SK-N-SH (cell line): ENCODE measurements at regions not wholly inside any gene's neighbourhood (a gene's known extent, or its start where the extent isn't known, plus 50 kb on each side); places are given as distances from the start of the nearest gene placed in this dataset.

Source experiments
- CTCF ChIA-PET: fragments of 300-600, 350-600 bp; formaldehyde crosslinking; extraction: SDS; loops from one replicate; lab custom pipeline; 2021; lab: Yijun Ruan, JAX
- POLR2A ChIA-PET: fragments of 350-600 bp; sonication (Branson Sonifier 250); formaldehyde crosslinking; extraction: SDS; loops from one replicate; lab custom pipeline; 2020; ENCODE audit warnings: antibody characterized with exemption, inconsistent platforms; lab: Yijun Ruan, JAX
- DNase-seq: peaks from one replicate; pipeline ENCODE4 v3.0.0; 2012
- H2AFZ ChIP-seq: fragments of 200-600 bp; sonication (generic); 2 replicates; pipeline ENCODE4 v1.8.1; 2016; ENCODE audit warnings: antibody characterized with exemption, mild to moderate bottlenecking, low read depth
- H3F3A ChIP-seq: fragments of 200-600 bp; sonication (generic); replicated peaks from 2 replicates; pipeline ENCODE3; 2016; ENCODE audit warnings: antibody characterized with exemption, mild to moderate bottlenecking; ENCODE audit not compliant: insufficient read depth
- H3K27ac ChIP-seq, 2 experiments: fragments of 200-500 bp in 1 of 2; fragments of 200-600 bp in 1 of 2; sonication (Bioruptor generic) in 1 of 2; sonication (generic), shearing (Covaris generic) in 1 of 2; 2 replicates each; pipeline versions ENCODE4 v1.5.1 to v1.6.1; 2014 to 2016; ENCODE audit warnings: low read depth in 2 of 2, inconsistent platforms in 1 of 2, low read length in 1 of 2, mild to moderate bottlenecking in 1 of 2, mixed read lengths in 1 of 2
- H3K27me3 ChIP-seq: fragments of 200-600 bp; sonication (generic), shearing (Covaris generic); 2 replicates; pipeline ENCODE4 v1.6.1; 2016; ENCODE audit warnings: mixed run types; ENCODE audit not compliant: insufficient read depth
- H3K36me3 ChIP-seq, 2 experiments: fragments of 200-500 bp in 1 of 2; fragments of 200-600 bp in 1 of 2; sonication (Bioruptor generic) in 1 of 2; sonication (generic) in 1 of 2; replicated peaks in 1 of 2; 2 replicates each; pipeline versions ENCODE3 to v1.5.1; 2014 to 2016; ENCODE audit warnings: low read length in 1 of 2, mild to moderate bottlenecking in 1 of 2; ENCODE audit not compliant: insufficient read depth in 2 of 2, control insufficient read depth in 1 of 2
- H3K4me1 ChIP-seq, 2 experiments: fragments of 200-500 bp in 1 of 2; fragments of 200-600 bp in 1 of 2; sonication (Bioruptor generic) in 1 of 2; sonication (generic), shearing (Covaris generic) in 1 of 2; 2 replicates each; pipeline versions ENCODE4 v1.5.1 to v1.6.1; 2014 to 2016; ENCODE audit warnings: low read depth in 1 of 2, low read length in 1 of 2, mixed run types in 1 of 2; ENCODE audit not compliant: insufficient read depth in 2 of 2, control insufficient read depth in 1 of 2
- H3K4me2 ChIP-seq: fragments of 200-600 bp; sonication (generic), shearing (Covaris generic); 2 replicates; pipeline ENCODE4 v1.6.1; 2017; ENCODE audit warnings: mixed run types
- H3K4me3 ChIP-seq, 2 experiments: fragments of 200-500 bp in 1 of 2; fragments of 200-600 bp in 1 of 2; sonication (Bioruptor generic) in 1 of 2; sonication (generic), shearing (Covaris generic) in 1 of 2; 2 replicates each; pipeline versions ENCODE4 v1.5.1 to v1.8.1; 2014 to 2016; ENCODE audit warnings: low read depth in 2 of 2, inconsistent platforms in 1 of 2, low read length in 1 of 2, mild to moderate bottlenecking in 1 of 2, mixed read lengths in 1 of 2, moderate library complexity in 1 of 2
- H3K79me2 ChIP-seq: fragments of 200-600 bp; sonication (generic); 2 replicates; pipeline ENCODE4 v1.8.1; 2017; ENCODE audit warnings: mild to moderate bottlenecking; ENCODE audit not compliant: insufficient read depth
- H3K9ac ChIP-seq: fragments of 200-600 bp; sonication (generic); 2 replicates; pipeline ENCODE4 v1.6.1; 2017; ENCODE audit warnings: mixed run types
- H3K9me2 ChIP-seq: fragments of 200-600 bp; sonication (generic); 2 replicates; pipeline ENCODE4 v1.6.1; 2017; ENCODE audit warnings: mixed run types
- H3K9me3 ChIP-seq: fragments of 200-600 bp; sonication (generic); 2 replicates; pipeline ENCODE4 v1.6.1; 2017; ENCODE audit warnings: mixed run types, mild to moderate bottlenecking, moderate library complexity
- H4K20me1 ChIP-seq: fragments of 200-600 bp; sonication (generic); 2 replicates; pipeline ENCODE4 v1.6.1; 2017; ENCODE audit warnings: mild to moderate bottlenecking, mixed run types; ENCODE audit not compliant: insufficient read depth
- ELF1 ChIP-seq: IDR thresholded peaks from 2 replicates; pipeline ENCODE4 v1.4.0; 2012
- FOXJ3 ChIP-seq: sonication (generic); formaldehyde crosslinking; IDR thresholded peaks from 2 replicates; pipeline ENCODE4 v1.5.1; 2020; ENCODE audit warnings: mild to moderate bottlenecking, missing genetic modification reagents
- GATA2 ChIP-seq: sonication (generic); formaldehyde crosslinking; IDR thresholded peaks from 2 replicates; pipeline ENCODE4 v1.5.0; 2020; ENCODE audit warnings: mild to moderate bottlenecking, missing genetic modification reagents
- JUND ChIP-seq: IDR thresholded peaks from 2 replicates; pipeline ENCODE4 v1.4.0; 2012
- MXI1 ChIP-seq: IDR thresholded peaks from 2 replicates; pipeline ENCODE4 v1.6.1; 2012; ENCODE audit warnings: mild to moderate bottlenecking, low read depth, low read length, improper control_type of control experiment
- NRF1 ChIP-seq: IDR thresholded peaks from 2 replicates; pipeline ENCODE4 v1.6.1; 2012; ENCODE audit warnings: low read depth, mild to moderate bottlenecking, low read length
- RAD21 ChIP-seq: IDR thresholded peaks from 2 replicates; pipeline ENCODE4 v1.6.1; 2012; ENCODE audit warnings: mild to moderate bottlenecking, low read length
- RCOR1 ChIP-seq: fragments of 150-350 bp; IDR thresholded peaks from 2 replicates; pipeline ENCODE4 v1.6.1; 2017; ENCODE audit warnings: antibody characterized with exemption, low read length
- RFX5 ChIP-seq: IDR thresholded peaks from 2 replicates; pipeline ENCODE4 v1.6.1; 2012; ENCODE audit warnings: mild to moderate bottlenecking, improper control_type of control experiment, low read length
- RXRA ChIP-seq: IDR thresholded peaks from 2 replicates; pipeline ENCODE4 v1.4.0; 2012; ENCODE audit warnings: low read depth, mild to moderate bottlenecking, borderline replicate concordance
- SMC3 ChIP-seq: IDR thresholded peaks from 2 replicates; pipeline ENCODE4 v1.6.1; 2012; ENCODE audit warnings: low read depth, low read length, improper control_type of control experiment
- YY1 ChIP-seq: IDR thresholded peaks from 2 replicates; pipeline ENCODE4 v1.4.0; 2012; ENCODE audit warnings: low read depth, mild to moderate bottlenecking
- ZBTB33 ChIP-seq: IDR thresholded peaks from 2 replicates; pipeline ENCODE4 v1.4.0; 2012; ENCODE audit warnings: low read depth, borderline replicate concordance
- WGBS: methylation state at CpG from one replicate; pipeline ENCODE4 v1.1.6; 2017; ENCODE audit warnings: low lambda C conversion rate; 5-methylcytosine and 5-hydroxymethylcytosine counted together
- TF ChIP-seq, protein P1 (sequence below): IDR thresholded peaks from 2 replicates; pipeline ENCODE4 v1.4.0; 2012; ENCODE audit warnings: low read depth, borderline replicate concordance
- TF ChIP-seq, protein P2 (sequence below): IDR thresholded peaks from 2 replicates; pipeline ENCODE4; 2012
- TF ChIP-seq, protein P3 (sequence below): fragments of 150-350 bp; IDR thresholded peaks from 2 replicates; pipeline ENCODE4 v1.6.1; 2017; ENCODE audit warnings: antibody characterized with exemption, low read length, low read depth, borderline replicate concordance
- TF ChIP-seq, protein P4 (sequence below): IDR thresholded peaks from 2 replicates; pipeline ENCODE4 v1.4.0; 2012; ENCODE audit warnings: low read depth

GRCh38 chr10:60711496-60711895 lies 66.8 kb upstream of the CDK1 start:
- Histone ChIP-seq H4K20me1 (no peaks in the 10 kb centered on the region), H3K27me3 (no peaks in the 10 kb centered on the region), H3K4me2 (no peak overlapping the region), H3K36me3 (no peaks in the 10 kb centered on the region), H2AFZ (no peak overlapping the region), H3K4me1 (no peaks in the 10 kb centered on the region), H3K4me3 (no peak overlapping the region), H3K9ac (no peak overlapping the region), H3K9me2 (no peaks in the 10 kb centered on the region), H3K79me2 (no peaks in the 10 kb centered on the region), H3K9me3 (0 out of 2 replicates have a peak, but pooled peaks cover 10% of the 10 kb centered on the region), H3K27ac (no peak overlapping the region), H3F3A (peaks cover 3% of the 10 kb centered on the region)
- DNase-seq: no peak
- TF ChIP-seq NRF1 (no peak), ELF1 (no peak), ZBTB33 (no peak), FOXJ3 (no peak), RFX5 (no peak), SMC3 (no peak), YY1 (no peak), RAD21 (no peak), GATA2 (CRISPR knock-in tag) (no peak), MXI1 (no peak)
- TF ChIP-seq, protein P1, sequence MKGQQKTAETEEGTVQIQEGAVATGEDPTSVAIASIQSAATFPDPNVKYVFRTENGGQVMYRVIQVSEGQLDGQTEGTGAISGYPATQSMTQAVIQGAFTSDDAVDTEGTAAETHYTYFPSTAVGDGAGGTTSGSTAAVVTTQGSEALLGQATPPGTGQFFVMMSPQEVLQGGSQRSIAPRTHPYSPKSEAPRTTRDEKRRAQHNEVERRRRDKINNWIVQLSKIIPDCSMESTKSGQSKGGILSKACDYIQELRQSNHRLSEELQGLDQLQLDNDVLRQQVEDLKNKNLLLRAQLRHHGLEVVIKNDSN: no peak
- TF ChIP-seq, protein P2, sequence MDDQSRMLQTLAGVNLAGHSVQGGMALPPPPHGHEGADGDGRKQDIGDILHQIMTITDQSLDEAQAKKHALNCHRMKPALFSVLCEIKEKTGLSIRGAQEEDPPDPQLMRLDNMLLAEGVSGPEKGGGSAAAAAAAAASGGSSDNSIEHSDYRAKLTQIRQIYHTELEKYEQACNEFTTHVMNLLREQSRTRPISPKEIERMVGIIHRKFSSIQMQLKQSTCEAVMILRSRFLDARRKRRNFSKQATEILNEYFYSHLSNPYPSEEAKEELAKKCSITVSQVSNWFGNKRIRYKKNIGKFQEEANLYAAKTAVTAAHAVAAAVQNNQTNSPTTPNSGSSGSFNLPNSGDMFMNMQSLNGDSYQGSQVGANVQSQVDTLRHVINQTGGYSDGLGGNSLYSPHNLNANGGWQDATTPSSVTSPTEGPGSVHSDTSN: no peak
- TF ChIP-seq, protein P3, sequence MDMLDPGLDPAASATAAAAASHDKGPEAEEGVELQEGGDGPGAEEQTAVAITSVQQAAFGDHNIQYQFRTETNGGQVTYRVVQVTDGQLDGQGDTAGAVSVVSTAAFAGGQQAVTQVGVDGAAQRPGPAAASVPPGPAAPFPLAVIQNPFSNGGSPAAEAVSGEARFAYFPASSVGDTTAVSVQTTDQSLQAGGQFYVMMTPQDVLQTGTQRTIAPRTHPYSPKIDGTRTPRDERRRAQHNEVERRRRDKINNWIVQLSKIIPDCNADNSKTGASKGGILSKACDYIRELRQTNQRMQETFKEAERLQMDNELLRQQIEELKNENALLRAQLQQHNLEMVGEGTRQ: no peak
- TF ChIP-seq, protein P4, sequence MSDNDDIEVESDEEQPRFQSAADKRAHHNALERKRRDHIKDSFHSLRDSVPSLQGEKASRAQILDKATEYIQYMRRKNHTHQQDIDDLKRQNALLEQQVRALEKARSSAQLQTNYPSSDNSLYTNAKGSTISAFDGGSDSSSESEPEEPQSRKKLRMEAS: no peak
- CTCF ChIA-PET: no interaction called here
- POLR2A ChIA-PET: no interaction called here
- 56% methylated on average over 2 of the region's 2 CpGs for WGBS

GRCh38 chr10:60710041-60710440 lies 68.2 kb upstream of the CDK1 start:
- Histone ChIP-seq H3K27me3 (no peaks in the 10 kb centered on the region), H2AFZ (no peak overlapping the region), H3K27ac (no peak overlapping the region), H3F3A (peaks cover 3% of the 10 kb centered on the region), H3K4me2 (no peak overlapping the region), H3K79me2 (no peaks in the 10 kb centered on the region), H3K9ac (no peak overlapping the region), H3K9me3 (0 out of 2 replicates have a peak, but pooled peaks cover 10% of the 10 kb centered on the region), H3K36me3 (no peaks in the 10 kb centered on the region), H4K20me1 (no peaks in the 10 kb centered on the region), H3K9me2 (no peaks in the 10 kb centered on the region), H3K4me3 (no peak overlapping the region), H3K4me1 (no peaks in the 10 kb centered on the region)
- ChIA-PET POLR2A (no interaction called here), CTCF (no interaction called here)
- TF ChIP-seq MXI1 (no peak), JUND (no peak), RXRA (no peak), RCOR1 (no peak), ELF1 (no peak)
- WGBS: 72% methylated on average over 1 of the region's 1 CpG
- DNase-seq: no peak
